Glutamatergic neuron (in vitro differentiated cells): ENCODE measurements at regions not wholly inside any gene's neighbourhood (a gene's known extent, or its start where the extent isn't known, plus 50 kb on each side); places are given as distances from the start of the nearest gene placed in this dataset.
"Not testable (repeated sequence)": the region's sequence is repeated elsewhere in the genome, so short reads cannot be mapped to it uniquely, and the experiment has no call there.

ENCODE experiments used
- DNase-seq: peaks from one replicate; pipeline ENCODE4 v3.0.0; 2022
- H3K27ac Mint-ChIP-seq: one replicate; pipeline ENCODE4 v1.8.0; 2020; ENCODE audit warnings: mild to moderate bottlenecking, mixed read lengths, inconsistent platforms; ENCODE audit not compliant: unreplicated experiment
- H3K27me3 Mint-ChIP-seq: one replicate; pipeline ENCODE4 v1.8.0; 2020; ENCODE audit warnings: mild to moderate bottlenecking, moderate library complexity, mixed read lengths, inconsistent platforms; ENCODE audit not compliant: unreplicated experiment
- H3K36me3 Mint-ChIP-seq: one replicate; pipeline ENCODE4 v1.8.0; 2020; ENCODE audit warnings: mild to moderate bottlenecking, mixed read lengths, inconsistent platforms; ENCODE audit not compliant: unreplicated experiment
- H3K4me1 Mint-ChIP-seq: one replicate; pipeline ENCODE4 v1.8.0; 2020; ENCODE audit warnings: mild to moderate bottlenecking, low read depth, mixed read lengths, inconsistent platforms; ENCODE audit not compliant: unreplicated experiment
- H3K4me3 Mint-ChIP-seq: one replicate; pipeline ENCODE4 v1.8.0; 2020; ENCODE audit warnings: mild to moderate bottlenecking, mixed read lengths, inconsistent platforms; ENCODE audit not compliant: unreplicated experiment
- H3K9me3 Mint-ChIP-seq: one replicate; pipeline ENCODE4 v1.8.0; 2020; ENCODE audit warnings: mild to moderate bottlenecking, moderate library complexity, mixed read lengths, inconsistent platforms; ENCODE audit not compliant: unreplicated experiment
- CTCF ChIP-seq: fragments of 200-600 bp; sonication (generic); IDR thresholded peaks from one replicate; pipeline ENCODE4 v1.5.0; 2021; ENCODE audit not compliant: partially characterized antibody, unreplicated experiment

- H3K27ac Mint-ChIP-seq, H3K27me3 Mint-ChIP-seq, DNase-seq, H3K4me1 Mint-ChIP-seq, H3K36me3 Mint-ChIP-seq, H3K4me3 Mint-ChIP-seq, H3K9me3 Mint-ChIP-seq: not testable (repeated sequence)
Observed at GRCh38 chr3:75840160-75840559, 54.8 kb upstream of the ZNF717 start.

- H3K27me3 Mint-ChIP-seq, H3K27ac Mint-ChIP-seq, H3K4me1 Mint-ChIP-seq, DNase-seq, H3K4me3 Mint-ChIP-seq, H3K9me3 Mint-ChIP-seq, H3K36me3 Mint-ChIP-seq: not testable (repeated sequence)
Observed at GRCh38 chr3:75850301-75851008, 65.1 kb upstream of the ZNF717 start.

GRCh38 chr3:75863130-75863529 is 77.8 kb upstream of the ZNF717 start:
- H3K27me3 Mint-ChIP-seq = no peaks in the 10 kb centered on the region
- DNase-seq = no peak
- H3K36me3 Mint-ChIP-seq = no peaks in the 10 kb centered on the region
- no peak overlapping the region for H3K4me3 Mint-ChIP-seq
- H3K9me3 Mint-ChIP-seq = peaks cover 3% of the 10 kb centered on the region
- no peaks in the 10 kb centered on the region for H3K4me1 Mint-ChIP-seq
- H3K27ac Mint-ChIP-seq = no peak overlapping the region
- no peak for TF ChIP-seq CTCF

- Mint-ChIP-seq H3K9me3 (peaks cover 3% of the 10 kb centered on the region), H3K27ac (no peak overlapping the region), H3K27me3 (no peaks in the 10 kb centered on the region), H3K4me1 (no peaks in the 10 kb centered on the region), H3K36me3 (no peaks in the 10 kb centered on the region), H3K4me3 (no peak overlapping the region)
- TF ChIP-seq CTCF = no peak
- no peak for DNase-seq
Observed at GRCh38 chr3:75863878-75864277, 78.5 kb upstream of the ZNF717 start.

- not testable (repeated sequence) for H3K27me3 Mint-ChIP-seq, H3K36me3 Mint-ChIP-seq, H3K4me1 Mint-ChIP-seq, H3K9me3 Mint-ChIP-seq, DNase-seq, H3K4me3 Mint-ChIP-seq, H3K27ac Mint-ChIP-seq
Observed at GRCh38 chr3:75883719-75884118, 98.4 kb upstream of the ZNF717 start.

- no peaks in the 10 kb centered on the region for H3K9me3 Mint-ChIP-seq
Observed at GRCh38 chr3:75886971-75887526, 101.7 kb upstream of the ZNF717 start.

More at GRCh38 chr3:75886971-75887526, 101.7 kb upstream of the ZNF717 start:
- no peaks in the 10 kb centered on the region for H3K4me1 Mint-ChIP-seq
- H3K4me3 Mint-ChIP-seq = no peak overlapping the region
- no peak for TF ChIP-seq CTCF
- no peak for DNase-seq
- no peaks in the 10 kb centered on the region for H3K27me3 Mint-ChIP-seq
- H3K27ac Mint-ChIP-seq = no peak overlapping the region
- no peaks in the 10 kb centered on the region for H3K36me3 Mint-ChIP-seq
